WTC11 (cell line): ENCODE measurements at regions not wholly inside any gene's neighbourhood (a gene's known extent, or its start where the extent isn't known, plus 50 kb on each side); places are given as distances from the start of the nearest gene placed in this dataset.

Experiments used
- CREB1 ChIP-seq: sonication (generic); formaldehyde crosslinking; IDR thresholded peaks from 2 replicates; pipeline ENCODE4 v1.8.0; 2023; ENCODE audit warnings: mild to moderate bottlenecking, missing genetic modification reagents
- CREM ChIP-seq: sonication (generic); formaldehyde crosslinking; IDR thresholded peaks from 2 replicates; pipeline ENCODE4 v1.8.1; 2022; ENCODE audit warnings: mild to moderate bottlenecking, missing genetic modification reagents, moderate library complexity
- FOXK1 ChIP-seq: sonication (generic); formaldehyde crosslinking; IDR thresholded peaks from 2 replicates; pipeline ENCODE4 v1.8.0; 2022; ENCODE audit warnings: mild to moderate bottlenecking, moderate library complexity, missing genetic modification reagents
- FOXP1 ChIP-seq: sonication (generic); formaldehyde crosslinking; IDR thresholded peaks from 2 replicates; pipeline ENCODE4 v1.8.0; 2022; ENCODE audit warnings: missing genetic modification reagents, mild to moderate bottlenecking, moderate library complexity, borderline replicate concordance
- NR2C2 ChIP-seq: sonication (generic); formaldehyde crosslinking; IDR thresholded peaks from 2 replicates; pipeline ENCODE4 v1.8.0; 2022; ENCODE audit warnings: mild to moderate bottlenecking, missing genetic modification reagents
- SP1 ChIP-seq: sonication (generic); formaldehyde crosslinking; conservative IDR thresholded peaks from 2 replicates; pipeline ENCODE4 v1.8.1; 2022; ENCODE audit warnings: missing genetic modification reagents
- TEAD1 ChIP-seq: sonication (generic); formaldehyde crosslinking; IDR thresholded peaks from 2 replicates; pipeline ENCODE4 v1.8.0; 2022; ENCODE audit warnings: mild to moderate bottlenecking, missing genetic modification reagents
- TF ChIP-seq, protein P1 (sequence below): fragments of 200-600 bp; IDR thresholded peaks from 2 replicates; pipeline ENCODE4 v1.8.0; 2022; ENCODE audit warnings: antibody characterized with exemption
- TF ChIP-seq, protein P2 (sequence below): sonication (generic); formaldehyde crosslinking; IDR thresholded peaks from 2 replicates; pipeline ENCODE4 v1.8.0; 2023; ENCODE audit warnings: missing genetic modification reagents, mild to moderate bottlenecking, borderline replicate concordance
- TF ChIP-seq, protein P3 (sequence below): sonication (generic); formaldehyde crosslinking; conservative IDR thresholded peaks from 2 replicates; pipeline ENCODE4 v1.8.1; 2023; ENCODE audit warnings: mild to moderate bottlenecking, low read depth, missing genetic modification reagents, moderate library complexity
- TF ChIP-seq, protein P4 (sequence below): sonication (generic); formaldehyde crosslinking; IDR thresholded peaks from 2 replicates; pipeline ENCODE4 v1.8.1; 2023; ENCODE audit warnings: mild to moderate bottlenecking, missing genetic modification reagents, moderate library complexity
- TF ChIP-seq, protein P5 (sequence below): sonication (generic); formaldehyde crosslinking; conservative IDR thresholded peaks from 2 replicates; pipeline ENCODE4 v1.8.1; 2022; ENCODE audit warnings: mild to moderate bottlenecking, missing genetic modification reagents

DNA sequence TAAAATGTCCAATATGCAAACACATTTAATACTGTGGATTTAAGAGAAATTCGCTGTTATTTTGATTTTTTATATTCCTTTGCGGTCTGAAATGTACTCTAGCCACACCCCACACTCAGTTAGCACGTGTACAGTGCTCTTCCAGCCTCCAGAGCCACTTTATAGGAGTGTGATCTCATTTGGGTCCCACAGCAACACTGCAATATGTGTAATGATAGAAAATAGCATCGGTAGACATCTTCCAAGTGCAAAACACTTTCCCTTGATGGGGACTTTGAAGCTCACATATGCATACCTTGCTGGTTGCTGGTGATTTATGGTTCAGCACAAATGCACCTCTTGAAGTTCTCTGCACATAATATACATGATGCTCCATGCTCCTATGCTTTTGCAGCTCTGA, 148.3 kb downstream of the GAS1 start:
- TF ChIP-seq SP1 (CRISPR knock-in tag) (no peak), CREM (CRISPR knock-in tag) (no peak), CREB1 (CRISPR knock-in tag) (no peak), TEAD1 (CRISPR knock-in tag) (no peak), FOXK1 (CRISPR knock-in tag) (no peak), FOXP1 (CRISPR knock-in tag) (no peak), NR2C2 (CRISPR knock-in tag) (no peak)
- TF ChIP-seq, protein P1, sequence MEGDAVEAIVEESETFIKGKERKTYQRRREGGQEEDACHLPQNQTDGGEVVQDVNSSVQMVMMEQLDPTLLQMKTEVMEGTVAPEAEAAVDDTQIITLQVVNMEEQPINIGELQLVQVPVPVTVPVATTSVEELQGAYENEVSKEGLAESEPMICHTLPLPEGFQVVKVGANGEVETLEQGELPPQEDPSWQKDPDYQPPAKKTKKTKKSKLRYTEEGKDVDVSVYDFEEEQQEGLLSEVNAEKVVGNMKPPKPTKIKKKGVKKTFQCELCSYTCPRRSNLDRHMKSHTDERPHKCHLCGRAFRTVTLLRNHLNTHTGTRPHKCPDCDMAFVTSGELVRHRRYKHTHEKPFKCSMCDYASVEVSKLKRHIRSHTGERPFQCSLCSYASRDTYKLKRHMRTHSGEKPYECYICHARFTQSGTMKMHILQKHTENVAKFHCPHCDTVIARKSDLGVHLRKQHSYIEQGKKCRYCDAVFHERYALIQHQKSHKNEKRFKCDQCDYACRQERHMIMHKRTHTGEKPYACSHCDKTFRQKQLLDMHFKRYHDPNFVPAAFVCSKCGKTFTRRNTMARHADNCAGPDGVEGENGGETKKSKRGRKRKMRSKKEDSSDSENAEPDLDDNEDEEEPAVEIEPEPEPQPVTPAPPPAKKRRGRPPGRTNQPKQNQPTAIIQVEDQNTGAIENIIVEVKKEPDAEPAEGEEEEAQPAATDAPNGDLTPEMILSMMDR, result no peak
- TF ChIP-seq, protein P2, sequence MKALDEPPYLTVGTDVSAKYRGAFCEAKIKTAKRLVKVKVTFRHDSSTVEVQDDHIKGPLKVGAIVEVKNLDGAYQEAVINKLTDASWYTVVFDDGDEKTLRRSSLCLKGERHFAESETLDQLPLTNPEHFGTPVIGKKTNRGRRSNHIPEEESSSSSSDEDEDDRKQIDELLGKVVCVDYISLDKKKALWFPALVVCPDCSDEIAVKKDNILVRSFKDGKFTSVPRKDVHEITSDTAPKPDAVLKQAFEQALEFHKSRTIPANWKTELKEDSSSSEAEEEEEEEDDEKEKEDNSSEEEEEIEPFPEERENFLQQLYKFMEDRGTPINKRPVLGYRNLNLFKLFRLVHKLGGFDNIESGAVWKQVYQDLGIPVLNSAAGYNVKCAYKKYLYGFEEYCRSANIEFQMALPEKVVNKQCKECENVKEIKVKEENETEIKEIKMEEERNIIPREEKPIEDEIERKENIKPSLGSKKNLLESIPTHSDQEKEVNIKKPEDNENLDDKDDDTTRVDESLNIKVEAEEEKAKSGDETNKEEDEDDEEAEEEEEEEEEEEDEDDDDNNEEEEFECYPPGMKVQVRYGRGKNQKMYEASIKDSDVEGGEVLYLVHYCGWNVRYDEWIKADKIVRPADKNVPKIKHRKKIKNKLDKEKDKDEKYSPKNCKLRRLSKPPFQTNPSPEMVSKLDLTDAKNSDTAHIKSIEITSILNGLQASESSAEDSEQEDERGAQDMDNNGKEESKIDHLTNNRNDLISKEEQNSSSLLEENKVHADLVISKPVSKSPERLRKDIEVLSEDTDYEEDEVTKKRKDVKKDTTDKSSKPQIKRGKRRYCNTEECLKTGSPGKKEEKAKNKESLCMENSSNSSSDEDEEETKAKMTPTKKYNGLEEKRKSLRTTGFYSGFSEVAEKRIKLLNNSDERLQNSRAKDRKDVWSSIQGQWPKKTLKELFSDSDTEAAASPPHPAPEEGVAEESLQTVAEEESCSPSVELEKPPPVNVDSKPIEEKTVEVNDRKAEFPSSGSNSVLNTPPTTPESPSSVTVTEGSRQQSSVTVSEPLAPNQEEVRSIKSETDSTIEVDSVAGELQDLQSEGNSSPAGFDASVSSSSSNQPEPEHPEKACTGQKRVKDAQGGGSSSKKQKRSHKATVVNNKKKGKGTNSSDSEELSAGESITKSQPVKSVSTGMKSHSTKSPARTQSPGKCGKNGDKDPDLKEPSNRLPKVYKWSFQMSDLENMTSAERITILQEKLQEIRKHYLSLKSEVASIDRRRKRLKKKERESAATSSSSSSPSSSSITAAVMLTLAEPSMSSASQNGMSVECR, result no peak
- TF ChIP-seq, protein P3, sequence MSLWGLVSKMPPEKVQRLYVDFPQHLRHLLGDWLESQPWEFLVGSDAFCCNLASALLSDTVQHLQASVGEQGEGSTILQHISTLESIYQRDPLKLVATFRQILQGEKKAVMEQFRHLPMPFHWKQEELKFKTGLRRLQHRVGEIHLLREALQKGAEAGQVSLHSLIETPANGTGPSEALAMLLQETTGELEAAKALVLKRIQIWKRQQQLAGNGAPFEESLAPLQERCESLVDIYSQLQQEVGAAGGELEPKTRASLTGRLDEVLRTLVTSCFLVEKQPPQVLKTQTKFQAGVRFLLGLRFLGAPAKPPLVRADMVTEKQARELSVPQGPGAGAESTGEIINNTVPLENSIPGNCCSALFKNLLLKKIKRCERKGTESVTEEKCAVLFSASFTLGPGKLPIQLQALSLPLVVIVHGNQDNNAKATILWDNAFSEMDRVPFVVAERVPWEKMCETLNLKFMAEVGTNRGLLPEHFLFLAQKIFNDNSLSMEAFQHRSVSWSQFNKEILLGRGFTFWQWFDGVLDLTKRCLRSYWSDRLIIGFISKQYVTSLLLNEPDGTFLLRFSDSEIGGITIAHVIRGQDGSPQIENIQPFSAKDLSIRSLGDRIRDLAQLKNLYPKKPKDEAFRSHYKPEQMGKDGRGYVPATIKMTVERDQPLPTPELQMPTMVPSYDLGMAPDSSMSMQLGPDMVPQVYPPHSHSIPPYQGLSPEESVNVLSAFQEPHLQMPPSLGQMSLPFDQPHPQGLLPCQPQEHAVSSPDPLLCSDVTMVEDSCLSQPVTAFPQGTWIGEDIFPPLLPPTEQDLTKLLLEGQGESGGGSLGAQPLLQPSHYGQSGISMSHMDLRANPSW (CRISPR knock-in tag), result no peak
- TF ChIP-seq, protein P4, sequence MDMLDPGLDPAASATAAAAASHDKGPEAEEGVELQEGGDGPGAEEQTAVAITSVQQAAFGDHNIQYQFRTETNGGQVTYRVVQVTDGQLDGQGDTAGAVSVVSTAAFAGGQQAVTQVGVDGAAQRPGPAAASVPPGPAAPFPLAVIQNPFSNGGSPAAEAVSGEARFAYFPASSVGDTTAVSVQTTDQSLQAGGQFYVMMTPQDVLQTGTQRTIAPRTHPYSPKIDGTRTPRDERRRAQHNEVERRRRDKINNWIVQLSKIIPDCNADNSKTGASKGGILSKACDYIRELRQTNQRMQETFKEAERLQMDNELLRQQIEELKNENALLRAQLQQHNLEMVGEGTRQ (CRISPR knock-in tag), result no peak
- TF ChIP-seq, protein P5, sequence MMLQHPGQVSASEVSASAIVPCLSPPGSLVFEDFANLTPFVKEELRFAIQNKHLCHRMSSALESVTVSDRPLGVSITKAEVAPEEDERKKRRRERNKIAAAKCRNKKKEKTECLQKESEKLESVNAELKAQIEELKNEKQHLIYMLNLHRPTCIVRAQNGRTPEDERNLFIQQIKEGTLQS (CRISPR knock-in tag), result no peak
